ENCODE measurements at regions not wholly inside any gene's neighbourhood (a gene's known extent, or its start where the extent isn't known, plus 50 kb on each side); places are given as distances from the start of the nearest gene placed in this dataset.

DNA sequence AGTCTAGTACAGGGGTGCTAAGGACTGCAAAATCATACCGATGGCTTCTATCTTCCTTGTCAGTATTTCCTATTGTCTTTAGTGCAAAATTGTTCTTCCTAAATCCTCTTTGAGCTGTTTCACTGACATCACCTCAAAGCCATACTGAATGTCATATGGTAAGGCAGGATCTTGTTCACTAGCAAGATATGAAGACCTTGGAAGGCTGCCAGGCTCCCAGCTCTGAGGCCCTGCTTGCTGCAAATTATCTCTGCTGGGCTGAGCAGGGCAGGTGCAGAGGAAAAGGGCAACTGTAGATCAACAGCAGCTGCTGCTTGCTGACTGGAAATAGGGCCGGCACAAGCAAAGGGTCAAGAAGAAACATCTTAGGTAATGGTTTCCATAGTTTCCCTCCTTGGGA lies 58.2 kb downstream of the PMAIP1 start:
- in situ Hi-C loops (cut with MboI; ENCODE audit: low sequenced_read_pairs, unreplicated experiment): no loop called here
- TF ChIP-seq, protein P1, sequence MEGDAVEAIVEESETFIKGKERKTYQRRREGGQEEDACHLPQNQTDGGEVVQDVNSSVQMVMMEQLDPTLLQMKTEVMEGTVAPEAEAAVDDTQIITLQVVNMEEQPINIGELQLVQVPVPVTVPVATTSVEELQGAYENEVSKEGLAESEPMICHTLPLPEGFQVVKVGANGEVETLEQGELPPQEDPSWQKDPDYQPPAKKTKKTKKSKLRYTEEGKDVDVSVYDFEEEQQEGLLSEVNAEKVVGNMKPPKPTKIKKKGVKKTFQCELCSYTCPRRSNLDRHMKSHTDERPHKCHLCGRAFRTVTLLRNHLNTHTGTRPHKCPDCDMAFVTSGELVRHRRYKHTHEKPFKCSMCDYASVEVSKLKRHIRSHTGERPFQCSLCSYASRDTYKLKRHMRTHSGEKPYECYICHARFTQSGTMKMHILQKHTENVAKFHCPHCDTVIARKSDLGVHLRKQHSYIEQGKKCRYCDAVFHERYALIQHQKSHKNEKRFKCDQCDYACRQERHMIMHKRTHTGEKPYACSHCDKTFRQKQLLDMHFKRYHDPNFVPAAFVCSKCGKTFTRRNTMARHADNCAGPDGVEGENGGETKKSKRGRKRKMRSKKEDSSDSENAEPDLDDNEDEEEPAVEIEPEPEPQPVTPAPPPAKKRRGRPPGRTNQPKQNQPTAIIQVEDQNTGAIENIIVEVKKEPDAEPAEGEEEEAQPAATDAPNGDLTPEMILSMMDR (IDR thresholded peaks at IDR 0.05; ENCODE audit: borderline replicate concordance, control extremely low read depth, extremely low read depth, insufficient read depth, missing control alignments): no peak
- DNase-seq (ENCODE audit: low spot score): no peak

DNA sequence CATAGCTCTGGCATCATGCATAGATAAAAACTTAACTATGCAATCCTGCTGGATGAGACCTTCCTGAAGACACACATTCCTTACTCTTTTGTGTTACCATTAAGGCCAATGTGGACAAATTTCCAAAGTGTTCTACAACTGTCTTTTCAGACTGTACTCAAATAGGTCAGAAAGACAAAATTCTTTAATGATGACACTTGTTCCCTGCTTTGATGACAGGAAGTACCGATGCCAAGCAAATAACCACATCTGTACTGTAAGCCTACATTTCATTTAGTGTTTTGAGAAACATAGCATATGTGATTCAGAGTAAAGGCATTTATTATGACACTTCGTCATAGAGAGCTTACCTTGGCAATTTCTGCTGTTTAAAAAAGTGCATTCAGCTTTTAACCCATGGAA lies 55.0 kb downstream of the PMAIP1 start:
- TF ChIP-seq, protein P1 (IDR thresholded peaks at IDR 0.05; ENCODE audit: borderline replicate concordance, control extremely low read depth, extremely low read depth, insufficient read depth, missing control alignments): no peak
- DNase-seq (ENCODE audit: low spot score): no peak
- in situ Hi-C loops (cut with MboI; ENCODE audit: low sequenced_read_pairs, unreplicated experiment): no loop called here

DNA sequence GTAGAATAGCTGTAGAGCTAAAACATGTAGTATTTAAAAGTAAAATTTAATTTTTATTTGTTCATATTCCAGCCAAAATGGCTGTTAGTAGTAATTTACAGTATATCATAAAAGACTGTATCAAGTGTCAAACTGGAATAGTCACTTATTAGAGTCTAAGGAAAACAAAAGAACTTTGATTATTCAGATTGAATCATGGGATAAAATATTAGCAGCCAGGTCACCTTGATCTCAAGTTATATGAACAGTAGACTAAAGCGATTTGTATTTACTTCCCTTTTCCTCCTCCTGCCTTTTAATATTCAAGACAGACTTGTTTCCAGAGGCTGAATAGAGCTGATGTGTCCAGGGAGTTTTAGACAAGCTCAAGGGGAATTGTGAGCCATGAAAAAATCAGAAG lies 54.4 kb downstream of the PMAIP1 start:
- no peak for DNase-seq (ENCODE audit: low spot score)
- in situ Hi-C loops (cut with MboI; ENCODE audit: low sequenced_read_pairs, unreplicated experiment): no loop called here
- TF ChIP-seq, protein P1 (IDR thresholded peaks at IDR 0.05; ENCODE audit: borderline replicate concordance, control extremely low read depth, extremely low read depth, insufficient read depth, missing control alignments): no peak

Data from GM13976 (cell line).